Islet of Langerhans (tissue), 1 donor: ENCODE measurements at regions not wholly inside any gene's neighbourhood (a gene's known extent, or its start where the extent isn't known, plus 50 kb on each side); places are given as distances from the start of the nearest gene placed in this dataset.
"Not testable (repeated sequence)": the region's sequence is repeated elsewhere in the genome, so short reads cannot be mapped to it uniquely, and the experiment has no call there.

Experiments used
- FAIRE-seq: peaks from one replicate; lab custom pipeline; 2011; peaks lifted over from hg19 to GRCh38; lab: Jason Lieb, UNC

DNA sequence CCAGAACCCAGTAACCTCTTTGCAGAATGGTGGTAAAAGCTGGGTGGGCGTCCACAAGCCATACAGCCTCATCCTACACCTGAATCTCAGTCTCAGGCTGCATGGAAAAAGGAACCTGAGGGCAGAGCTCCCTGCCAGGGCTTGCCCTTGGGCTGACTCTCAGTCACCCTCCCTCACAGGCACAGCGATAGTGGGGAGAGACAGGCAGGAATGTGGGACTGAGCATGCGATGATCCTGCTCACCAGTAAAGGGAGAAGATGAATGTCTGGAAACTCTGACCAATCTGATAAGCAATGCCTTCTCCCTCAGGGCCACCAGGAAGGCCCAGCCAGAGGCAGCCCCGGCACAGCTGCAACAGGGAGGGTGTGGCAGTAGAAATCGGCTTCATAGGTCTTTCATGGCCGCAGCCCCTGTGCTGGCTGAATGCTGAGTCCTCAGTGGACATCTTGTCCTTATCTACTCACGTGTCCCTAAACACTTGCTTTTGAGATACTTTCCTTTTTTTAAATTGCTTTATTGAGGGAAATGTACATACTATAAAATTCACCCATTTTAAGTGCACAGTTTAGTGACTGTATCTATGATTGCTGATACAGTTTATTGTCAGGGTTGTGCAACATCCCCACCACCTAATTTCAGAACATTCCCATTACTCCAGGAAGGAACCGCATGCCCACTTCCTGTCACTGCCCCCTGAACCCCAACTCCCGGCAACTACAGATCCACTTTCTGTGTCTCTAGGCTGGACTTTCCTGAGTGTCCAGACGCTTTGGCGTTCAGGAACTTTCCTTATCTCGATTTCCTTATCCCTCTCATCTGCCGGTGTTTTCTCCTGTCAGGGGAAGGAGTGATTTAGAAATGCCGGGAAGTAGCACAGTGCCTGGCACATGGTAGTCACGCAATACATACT lies 258.1 kb downstream of the PCNX1 start:
- no peak for FAIRE-seq

DNA sequence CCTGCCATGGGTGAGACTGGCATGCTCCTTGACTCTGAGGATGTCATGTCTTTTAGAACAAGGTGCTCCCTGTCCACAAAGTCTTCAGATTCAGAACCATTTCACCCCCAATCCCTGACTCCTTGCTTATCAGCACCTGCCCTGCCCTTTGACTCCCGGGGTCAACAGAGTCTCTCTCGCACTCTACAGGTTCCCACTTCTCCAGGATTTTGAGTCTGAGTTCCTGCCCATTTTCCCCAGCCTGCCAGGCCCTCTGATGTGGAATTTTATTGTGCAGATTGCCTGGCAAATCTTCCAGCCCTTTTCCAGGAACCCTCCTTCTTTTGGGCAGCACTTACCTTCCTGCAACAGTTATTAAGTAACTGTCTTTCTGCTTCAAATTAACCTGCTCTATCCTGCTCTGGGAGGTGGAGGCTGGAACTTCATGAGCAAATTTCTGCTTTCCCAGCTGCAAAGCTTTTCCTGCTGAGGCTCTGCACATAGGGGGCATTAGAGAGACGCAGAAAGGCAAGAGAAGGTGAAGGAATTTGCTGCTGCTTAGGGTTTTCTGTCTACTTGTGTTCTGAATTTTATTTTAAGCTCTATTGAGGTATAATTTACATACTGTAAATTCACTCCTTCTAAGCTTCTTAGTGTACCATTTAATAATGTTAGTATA lies 259.1 kb downstream of the PCNX1 start:
- FAIRE-seq = no peak

DNA sequence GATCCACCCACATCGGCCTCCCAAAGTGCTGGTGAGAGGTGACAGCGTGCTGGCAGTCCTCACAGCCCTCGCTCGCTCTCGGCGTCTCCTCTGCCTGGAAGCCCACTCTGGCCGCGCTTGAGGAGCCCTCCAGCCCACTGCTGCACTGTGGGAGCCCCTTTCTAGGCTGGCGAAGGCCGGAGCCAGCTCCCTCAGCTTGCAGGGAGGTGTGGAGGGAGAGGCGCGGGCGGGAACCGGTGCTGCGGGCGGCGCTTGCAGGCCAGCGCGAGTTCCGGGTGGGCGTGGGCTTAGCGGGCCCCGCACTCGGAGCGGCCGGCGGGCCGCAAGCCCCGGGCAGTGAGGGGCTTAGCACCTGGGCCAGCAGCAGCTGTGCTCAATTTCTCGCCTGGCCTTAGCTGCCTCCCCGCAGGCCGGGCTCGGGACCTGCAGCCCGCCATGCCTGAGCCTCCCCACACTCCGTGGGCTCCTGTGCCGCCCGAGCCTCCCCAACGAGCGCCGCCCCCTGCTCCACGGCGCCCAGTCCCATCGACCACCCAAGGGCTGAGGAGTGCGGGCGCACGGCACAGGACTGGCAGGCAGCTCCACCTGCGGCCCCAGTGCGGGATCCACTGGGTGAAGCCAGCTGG lies 260.2 kb downstream of the PCNX1 start:
- not testable (repeated sequence) for FAIRE-seq

DNA sequence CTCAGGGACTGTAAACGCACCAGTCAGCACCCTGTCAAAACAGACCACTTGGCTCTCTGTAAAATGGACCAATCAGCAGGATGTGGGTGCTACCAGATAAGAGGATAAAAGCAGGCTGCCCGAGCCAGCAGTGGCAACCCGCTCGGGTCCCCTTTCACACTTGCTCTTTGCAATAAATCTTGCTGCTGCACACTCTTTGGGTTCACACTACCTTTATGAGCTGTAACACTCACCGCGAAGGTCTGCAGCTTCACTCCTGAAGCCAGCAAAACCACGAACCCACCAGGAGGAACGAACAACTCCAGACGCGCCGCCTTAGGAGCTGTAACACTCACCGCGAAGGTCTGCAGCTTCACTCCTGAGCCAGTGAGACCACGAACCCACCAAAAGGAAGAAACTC lies 260.9 kb downstream of the PCNX1 start:
- FAIRE-seq = not testable (repeated sequence)

DNA sequence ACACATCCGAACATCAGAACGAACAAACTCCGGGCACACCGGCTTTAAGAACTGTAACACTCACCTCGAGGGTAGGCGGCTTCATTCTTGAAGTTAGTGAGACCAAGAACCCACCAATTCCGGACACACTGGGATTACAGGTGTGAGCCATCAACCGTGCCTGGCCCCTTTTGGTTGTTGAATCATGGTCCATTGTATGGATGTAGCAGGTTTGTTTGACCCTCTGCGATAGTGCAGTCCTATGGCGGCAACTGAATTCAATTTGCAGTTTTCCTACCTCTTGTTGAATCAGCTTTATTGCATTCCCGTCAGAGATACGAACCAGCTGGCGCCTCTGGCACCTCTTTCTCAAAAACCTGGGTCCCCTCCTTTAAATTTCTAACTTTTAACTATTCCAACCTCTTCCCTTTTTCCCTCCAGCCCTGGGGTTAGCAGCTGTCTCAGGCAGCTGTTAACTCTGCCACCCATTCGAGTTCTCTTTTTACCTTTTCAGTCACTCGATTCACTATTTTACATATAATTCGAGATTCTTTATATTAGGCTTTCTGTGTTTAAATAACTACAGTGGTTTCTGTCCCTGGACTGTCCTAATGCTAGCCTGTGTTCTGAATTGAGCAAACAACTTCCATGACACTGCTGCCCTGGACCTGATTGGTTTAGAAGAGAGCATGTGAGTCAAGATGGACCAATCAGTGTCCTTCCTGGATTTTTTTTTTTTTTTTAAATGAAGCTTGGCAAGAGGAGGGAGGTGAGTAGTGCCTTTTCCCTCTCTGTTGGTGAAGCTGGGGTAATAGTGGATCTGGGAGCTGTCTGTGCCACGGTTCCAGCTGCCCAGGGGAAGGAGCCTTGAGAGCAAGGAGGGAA lies 261.5 kb downstream of the PCNX1 start:
- no peak for FAIRE-seq

DNA sequence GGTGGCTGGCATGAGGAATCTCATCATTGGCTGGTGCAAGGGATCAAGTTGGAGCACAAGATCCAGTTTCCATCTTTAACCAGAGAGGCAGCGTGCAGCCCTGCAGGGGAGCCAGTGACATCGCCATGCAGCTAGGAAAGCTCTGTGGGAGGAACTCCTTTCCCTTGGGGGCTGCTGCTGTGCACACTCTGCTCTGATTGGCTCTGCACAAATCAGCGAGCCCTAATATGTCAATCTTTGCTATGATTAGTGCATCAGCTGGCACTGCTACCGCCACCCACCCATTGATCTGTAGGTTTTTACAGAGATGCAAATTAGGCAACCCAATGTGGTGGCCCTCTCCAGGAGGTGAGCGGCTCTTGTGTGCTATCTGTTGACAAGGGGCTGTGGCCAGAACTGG lies 262.6 kb downstream of the PCNX1 start:
- no peak for FAIRE-seq

DNA sequence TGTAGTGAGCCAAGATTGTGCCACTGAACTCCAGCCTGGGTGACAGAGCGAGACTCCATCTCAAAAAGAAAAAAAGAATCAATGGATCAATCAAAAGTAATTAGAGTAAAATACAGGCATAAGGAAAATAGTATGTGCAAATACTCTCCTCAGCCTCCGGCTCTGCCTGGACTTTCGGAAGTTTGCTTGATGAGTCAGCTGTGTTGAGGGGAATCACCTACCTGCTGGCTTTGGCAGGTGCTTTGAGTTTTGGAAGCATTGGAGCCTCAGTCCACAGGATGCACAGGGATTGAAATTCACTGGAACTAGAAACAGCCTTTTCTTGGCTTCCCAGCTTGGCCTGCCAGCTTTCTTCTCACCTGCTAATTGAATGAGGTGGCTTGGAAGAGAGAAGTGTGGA lies 268.2 kb downstream of the PCNX1 start:
- no peak for FAIRE-seq

DNA sequence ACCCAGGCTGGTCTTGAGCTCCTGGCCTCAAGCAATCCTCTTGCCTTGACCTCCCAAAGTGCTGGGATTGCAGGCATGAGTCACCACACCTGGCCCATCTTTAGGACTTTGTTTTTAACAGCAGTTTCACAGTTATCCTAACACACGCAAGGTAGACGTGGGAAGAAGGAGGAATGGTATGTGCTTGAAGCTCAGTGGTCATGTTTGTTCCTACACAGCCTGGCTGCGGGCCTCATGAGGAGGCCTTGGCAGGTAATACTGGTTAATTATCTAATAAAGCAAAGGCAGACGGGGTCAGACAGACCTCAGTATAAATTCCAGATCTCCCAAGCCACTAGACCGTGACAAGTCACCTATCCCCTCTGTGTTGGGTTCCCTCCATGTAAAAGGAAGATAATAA lies 271.8 kb downstream of the PCNX1 start:
- FAIRE-seq = no peak

DNA sequence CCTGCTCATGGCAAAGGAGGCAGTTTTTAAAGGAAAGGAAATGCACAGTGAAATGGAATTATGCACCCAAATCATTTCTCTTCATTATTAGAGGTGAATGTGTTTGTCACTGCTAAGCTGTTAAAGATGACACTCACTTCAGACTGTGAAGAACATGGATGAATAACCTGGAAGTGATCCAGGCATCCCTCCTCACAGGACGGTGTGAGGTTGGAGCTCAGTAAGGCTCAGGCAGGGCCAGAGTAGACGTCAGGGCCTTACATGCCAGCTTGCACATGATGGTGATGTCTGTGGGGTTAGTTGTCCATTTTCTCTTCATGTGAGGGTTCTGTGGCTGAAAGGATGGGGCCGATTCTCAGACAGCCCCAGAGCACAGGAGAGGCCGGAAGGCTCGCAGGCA lies 273.1 kb downstream of the PCNX1 start:
- no peak for FAIRE-seq

DNA sequence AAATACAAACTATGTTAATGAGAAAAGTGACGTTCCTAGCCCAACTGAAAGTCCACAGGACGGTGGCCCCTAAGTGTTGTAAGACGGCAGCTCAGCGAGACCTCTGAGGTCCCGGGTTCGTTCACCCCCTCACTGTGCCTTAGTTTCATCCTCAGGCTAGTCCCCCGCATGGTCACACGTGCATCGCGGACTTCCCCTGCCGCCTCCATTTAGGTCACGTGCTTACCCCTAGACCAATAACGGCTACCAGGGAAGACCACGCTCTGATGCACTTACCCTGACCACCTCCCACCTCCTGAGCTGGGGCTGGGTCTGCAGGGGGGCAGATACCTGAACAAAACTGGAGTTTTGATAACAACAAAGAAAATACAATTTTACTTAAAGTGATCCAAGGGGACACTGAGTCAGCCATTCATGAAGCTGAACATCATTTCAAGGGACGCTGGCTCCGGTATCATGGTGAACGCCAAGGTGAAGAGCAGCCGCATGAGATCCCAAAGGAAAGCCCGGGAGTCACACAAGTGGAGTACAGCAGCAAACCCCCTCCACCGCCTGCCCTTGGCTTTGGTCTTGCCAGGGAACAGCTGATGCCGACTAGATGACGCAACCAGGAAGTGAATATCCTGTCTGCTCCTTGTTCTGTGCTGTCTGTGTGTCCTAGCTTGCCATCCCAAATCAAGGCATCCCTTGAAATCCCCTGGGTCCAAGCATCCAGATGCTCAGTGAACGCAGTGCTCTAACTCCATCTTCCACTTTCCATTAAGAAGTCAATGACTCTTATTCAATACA lies 274.1 kb downstream of the PCNX1 start:
- no peak for FAIRE-seq

DNA sequence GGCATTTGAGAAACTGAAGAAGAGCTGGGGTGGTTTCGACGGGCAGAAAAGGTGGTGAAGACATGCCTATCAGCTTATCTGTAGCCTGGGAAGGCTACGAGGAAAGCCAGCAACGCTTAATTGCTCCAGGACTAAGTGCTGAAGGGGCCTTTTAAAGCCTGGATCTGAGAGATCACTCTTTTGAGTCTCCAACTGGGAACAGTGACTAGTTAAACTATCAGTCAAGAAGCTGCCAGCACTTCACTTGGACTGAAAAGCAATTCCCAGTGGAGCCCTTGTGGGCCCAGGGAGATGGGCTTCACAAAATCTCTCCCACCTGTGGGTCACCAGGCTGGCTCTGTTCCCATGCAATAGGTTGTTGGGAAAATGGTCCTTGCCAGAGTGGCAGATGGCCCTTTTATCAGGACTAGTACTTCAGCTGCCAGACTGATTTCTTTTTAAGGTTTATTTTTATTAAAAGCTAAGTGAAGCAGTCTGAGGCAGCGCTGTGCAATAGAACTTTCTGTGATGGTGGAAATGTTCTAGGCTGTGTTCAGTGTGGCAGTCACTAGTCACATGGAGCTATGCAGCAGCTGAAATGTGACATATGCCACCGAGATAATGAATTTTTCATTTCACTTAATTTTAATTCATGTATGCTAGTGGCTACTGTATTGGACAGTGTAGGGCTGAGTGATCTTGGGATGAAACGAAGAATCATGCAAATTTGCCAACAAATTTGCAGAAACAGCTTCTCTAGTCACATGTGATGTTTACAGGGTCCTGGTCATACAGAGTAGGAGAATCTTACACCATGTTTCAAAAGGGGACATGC lies 276.8 kb downstream of the PCNX1 start:
- FAIRE-seq = no peak

DNA sequence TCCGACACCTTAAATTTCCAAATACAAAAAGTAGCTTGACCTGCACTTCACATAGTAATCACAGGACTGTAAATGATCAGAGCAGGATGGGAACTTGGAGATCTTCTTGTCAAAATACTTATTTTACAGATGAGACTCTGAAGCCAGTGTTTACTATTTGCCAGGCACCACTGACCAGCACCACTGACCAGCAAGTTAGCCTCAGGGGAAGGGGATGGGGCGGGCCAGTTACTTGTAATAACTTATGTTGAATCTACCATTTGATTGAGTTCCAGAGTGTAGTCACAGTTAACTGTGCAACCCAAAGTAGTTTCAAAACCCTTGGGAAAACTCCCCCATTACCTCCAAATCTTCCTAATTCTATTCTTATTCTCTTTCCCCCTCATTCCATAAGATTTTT lies 278.4 kb downstream of the PCNX1 start:
- FAIRE-seq = no peak

DNA sequence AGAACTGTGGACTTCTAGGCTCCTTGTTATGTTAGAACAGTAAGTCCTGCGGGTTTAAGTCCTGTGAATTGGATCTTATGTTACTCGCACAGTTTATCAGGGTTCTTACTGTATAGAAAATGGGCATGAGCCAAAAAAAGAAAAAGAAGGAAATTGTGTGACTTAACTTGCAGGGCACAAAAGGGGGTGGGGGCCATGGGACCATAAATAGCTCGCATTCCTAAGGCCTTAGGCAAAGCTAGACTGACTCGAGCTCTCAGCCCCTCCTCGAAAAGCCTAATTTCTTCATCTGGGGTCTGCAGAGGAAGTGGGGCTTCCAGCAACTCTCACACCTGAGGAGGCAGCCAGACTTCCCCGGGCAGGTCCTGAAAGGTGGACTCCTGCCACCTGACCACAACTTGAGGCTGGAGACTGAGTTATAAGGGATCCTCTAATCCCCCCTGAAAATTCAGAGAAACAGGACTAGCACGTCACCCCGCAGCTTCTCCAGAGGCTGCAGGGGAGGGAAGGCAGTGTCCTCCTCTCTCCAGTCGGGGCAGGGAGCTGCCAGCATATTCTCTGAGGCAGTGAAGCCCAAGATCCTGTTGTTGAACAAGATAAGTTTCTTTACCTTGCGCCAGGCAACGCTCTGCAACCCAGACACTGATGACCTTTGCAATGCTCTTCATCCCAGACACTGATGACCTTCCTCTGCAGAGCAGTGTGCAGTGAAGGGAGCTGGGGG lies 280.5 kb downstream of the PCNX1 start:
- no peak for FAIRE-seq

DNA sequence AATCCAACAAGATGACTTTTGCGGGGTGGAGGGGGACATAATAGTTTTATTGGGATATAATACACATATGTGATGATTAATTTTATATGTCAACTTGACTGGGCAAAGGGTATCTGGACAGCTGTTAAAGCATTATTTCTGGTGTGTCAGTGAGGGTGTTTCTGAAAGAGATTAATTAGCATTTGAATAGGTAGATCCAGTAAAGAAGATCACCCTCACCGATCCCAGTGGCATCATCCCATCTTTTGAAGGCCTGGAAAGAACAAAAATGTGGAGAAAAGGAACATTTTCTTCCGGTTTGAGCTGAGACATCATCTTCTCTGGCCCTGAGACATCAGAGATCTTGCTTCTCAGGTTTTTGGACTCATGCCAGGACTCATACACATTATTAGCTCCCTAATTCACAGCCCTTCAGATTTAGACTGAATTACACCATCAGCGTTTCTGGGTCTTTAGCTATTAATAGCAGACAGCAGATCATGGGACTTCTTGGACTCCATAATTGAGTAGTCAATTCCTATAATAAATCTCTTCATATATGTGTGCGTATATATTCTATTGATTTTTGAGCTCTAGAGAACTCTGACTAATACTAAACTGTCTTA lies 283.6 kb downstream of the PCNX1 start:
- no peak for FAIRE-seq

DNA sequence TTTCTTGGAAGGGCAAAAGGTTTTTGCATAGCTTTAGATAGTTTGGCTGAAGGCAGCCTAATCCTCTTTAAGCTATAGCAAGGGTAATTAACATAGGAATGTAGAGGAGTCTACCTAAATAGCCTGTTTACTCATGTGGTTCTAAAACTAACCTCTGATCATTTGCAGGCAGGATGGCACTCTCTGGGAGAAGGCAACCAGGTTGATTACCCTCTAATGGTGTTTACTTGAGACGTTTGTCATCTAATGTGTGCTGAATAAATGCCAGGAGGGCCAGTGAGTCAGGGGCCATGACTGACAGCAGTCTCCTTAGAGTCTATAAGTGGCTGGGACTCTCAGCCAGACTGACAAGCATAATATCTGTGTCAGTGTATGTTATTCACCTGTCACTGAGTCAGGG lies 286.4 kb downstream of the PCNX1 start:
- no peak for FAIRE-seq

DNA sequence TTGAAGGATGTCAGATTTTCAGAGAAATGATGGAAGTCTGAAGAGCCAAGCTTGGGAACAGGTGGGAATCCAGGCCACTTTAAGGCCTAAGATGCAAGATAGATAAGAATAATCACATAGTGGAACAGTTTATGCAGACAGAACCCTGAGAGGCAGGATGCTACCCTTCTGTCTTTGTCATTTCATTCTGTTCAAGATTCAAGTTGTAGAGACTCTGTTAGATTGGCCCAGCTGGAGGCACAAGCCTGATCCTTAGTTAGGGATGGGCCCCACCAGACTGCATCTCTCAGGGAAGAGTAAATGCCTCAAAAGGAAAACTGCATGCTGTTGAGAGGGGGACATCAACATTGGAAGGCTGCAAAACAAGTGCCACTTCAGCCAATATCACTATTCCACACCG lies 287.0 kb downstream of the PCNX1 start:
- no peak for FAIRE-seq

DNA sequence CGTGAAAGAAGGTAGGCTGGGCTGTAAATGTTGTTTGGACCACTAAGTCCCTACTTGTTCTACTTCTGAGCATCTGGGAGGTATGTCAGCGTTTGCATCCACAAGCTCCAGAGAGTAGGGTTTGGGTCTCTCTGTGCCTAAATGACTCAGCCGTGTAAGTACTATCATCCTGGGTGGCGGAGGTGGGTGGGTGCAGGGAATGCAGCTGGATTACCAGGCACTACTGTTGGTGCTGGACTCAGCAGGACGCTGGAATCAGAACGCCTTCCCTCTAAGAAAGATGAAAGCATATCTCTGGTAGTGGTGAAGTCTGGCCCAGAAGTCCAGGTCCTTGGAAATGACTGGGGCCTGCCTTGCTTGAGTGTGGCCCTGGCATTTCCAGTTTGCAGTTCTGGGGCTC lies 289.7 kb downstream of the PCNX1 start:
- no peak for FAIRE-seq

DNA sequence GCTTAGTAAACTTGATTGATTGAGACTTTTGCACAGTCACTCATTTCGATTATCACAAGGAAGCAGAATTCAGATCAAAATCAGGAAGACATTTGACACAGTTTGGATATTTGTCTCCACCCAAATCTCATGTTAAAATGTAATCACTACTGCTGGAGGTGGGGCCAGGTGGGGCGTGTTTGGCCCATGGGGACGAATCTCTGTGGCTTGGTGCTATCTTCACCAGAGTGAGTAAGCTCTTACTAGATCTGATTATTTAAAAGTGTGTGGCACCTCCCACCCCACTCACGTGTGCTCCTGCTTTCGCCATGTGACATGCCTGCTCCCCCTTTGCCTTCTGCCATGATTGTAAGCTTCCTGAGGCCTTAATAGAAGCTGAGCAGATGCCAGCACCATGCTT lies 291.4 kb downstream of the PCNX1 start:
- FAIRE-seq = no peak

DNA sequence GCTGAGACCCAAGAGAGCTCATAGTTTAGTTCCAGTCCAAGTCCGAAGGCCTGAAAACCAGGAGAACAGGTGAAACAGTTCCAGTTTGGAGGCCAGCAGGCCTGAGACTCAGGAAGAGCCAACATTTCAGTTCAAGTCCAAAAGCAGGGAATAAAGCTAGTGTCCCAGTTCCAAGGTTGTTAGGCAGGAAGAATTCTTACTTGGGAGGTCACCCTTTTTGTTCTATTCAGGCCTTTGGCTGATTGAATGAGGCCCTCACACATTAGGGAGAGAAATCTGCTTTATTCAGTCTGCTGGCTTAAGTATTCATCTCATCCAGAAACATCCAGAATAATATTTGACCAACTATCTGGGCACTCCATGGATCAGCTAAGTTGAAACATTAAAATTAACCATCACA lies 294.6 kb downstream of the PCNX1 start:
- no peak for FAIRE-seq

DNA sequence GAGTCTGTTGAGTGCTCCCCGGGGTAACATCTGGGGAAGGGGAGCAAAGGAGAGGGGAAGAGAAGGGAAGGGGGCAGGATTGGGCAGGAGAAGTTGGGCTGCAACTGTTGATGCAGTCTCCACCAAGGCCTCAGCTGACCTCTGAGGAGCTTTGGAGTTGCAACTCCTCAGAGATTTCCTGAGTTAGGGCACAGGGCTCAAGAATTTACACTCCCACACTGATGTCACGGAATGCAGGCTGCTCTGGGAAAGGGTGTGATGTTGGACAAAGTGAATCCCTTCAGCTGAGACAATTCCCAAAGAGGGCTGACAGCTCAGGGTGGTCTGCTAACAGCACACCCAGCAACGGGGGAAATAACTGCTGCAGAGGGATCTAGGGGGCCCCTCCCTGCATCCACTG lies 295.6 kb downstream of the PCNX1 start:
- no peak for FAIRE-seq
